ENCODE measurements at regions not wholly inside any gene's neighbourhood (a gene's known extent, or its start where the extent isn't known, plus 50 kb on each side); places are given as distances from the start of the nearest gene placed in this dataset.

DNA sequence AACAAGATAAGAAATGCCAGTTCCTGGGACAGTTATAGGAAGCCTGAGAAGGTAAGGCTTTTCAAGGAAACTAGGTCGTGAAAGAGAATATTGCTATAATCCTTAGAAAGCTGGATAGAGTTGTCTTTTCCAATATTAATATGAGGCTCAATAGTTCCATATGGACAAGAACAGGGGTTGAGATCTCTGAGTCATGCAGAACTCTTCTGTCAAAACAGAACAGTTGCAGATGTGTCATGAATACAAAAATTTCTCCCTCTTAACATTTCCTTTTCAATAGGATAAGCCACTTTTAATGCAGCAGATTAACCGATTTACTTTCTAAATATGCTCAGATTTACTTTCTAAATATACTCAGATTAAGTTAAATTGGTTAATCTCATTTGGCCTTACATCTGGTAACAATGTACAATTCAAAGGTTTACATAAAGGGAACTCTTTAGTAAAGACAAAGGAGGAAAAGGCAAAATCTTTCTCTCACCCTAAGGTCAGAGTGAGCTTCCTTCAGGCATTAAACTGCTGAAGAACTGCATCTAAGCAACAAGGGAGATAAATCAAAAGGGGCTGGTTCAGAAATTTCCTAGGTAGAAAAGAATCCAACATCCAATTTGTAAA, 104.7 kb upstream of the PCDH15 start:
- Histone ChIP-seq H3K27me3 (no peaks in the 10 kb centered on the region), H3K4me1 (ENCODE audit: low read depth) (no peaks in the 10 kb centered on the region), H3K36me3 (no peaks in the 10 kb centered on the region), H3K4me3 (no peak overlapping the region), H3K9me3 (ENCODE audit: low read depth) (no peaks in the 10 kb centered on the region), H3K27ac (no peak overlapping the region)
- TF ChIP-seq, protein P1, sequence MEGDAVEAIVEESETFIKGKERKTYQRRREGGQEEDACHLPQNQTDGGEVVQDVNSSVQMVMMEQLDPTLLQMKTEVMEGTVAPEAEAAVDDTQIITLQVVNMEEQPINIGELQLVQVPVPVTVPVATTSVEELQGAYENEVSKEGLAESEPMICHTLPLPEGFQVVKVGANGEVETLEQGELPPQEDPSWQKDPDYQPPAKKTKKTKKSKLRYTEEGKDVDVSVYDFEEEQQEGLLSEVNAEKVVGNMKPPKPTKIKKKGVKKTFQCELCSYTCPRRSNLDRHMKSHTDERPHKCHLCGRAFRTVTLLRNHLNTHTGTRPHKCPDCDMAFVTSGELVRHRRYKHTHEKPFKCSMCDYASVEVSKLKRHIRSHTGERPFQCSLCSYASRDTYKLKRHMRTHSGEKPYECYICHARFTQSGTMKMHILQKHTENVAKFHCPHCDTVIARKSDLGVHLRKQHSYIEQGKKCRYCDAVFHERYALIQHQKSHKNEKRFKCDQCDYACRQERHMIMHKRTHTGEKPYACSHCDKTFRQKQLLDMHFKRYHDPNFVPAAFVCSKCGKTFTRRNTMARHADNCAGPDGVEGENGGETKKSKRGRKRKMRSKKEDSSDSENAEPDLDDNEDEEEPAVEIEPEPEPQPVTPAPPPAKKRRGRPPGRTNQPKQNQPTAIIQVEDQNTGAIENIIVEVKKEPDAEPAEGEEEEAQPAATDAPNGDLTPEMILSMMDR (IDR thresholded peaks at IDR 0.05; ENCODE audit: low read depth, low read length), result no peak
- DNase-seq (ENCODE audit: low read depth in 1 of 2, low spot score in 1 of 2), result no peak

DNA sequence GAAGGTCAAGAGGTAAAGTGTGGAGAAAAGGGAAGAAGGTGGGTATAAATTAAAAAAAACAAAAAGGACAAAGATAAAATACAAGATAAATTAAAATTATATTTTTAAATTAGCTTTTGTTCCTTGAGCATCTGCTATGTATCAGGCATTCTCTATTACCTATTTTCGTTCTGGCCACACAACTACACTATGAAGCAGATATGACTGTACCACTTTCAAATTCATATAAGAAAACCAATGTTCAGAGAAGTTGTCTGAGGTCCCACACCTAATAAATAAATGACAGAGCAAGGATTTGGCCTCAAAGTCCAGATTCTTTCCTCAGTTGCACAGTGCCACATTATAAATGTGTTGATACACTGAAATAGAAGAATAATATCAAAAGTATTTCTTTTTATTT, 103.8 kb upstream of the PCDH15 start:
- no peaks in the 10 kb centered on the region for H3K36me3 ChIP-seq
- no peak overlapping the region for H3K27ac ChIP-seq
- H3K4me1 ChIP-seq (ENCODE audit: low read depth), result no peaks in the 10 kb centered on the region
- no peak overlapping the region for H3K4me3 ChIP-seq
- H3K27me3 ChIP-seq, result no peaks in the 10 kb centered on the region
- H3K9me3 ChIP-seq (ENCODE audit: low read depth), result no peaks in the 10 kb centered on the region
- TF ChIP-seq, protein P1 (IDR thresholded peaks at IDR 0.05; ENCODE audit: low read depth, low read length), result no peak
- no peak for DNase-seq (ENCODE audit: low read depth in 1 of 2, low spot score in 1 of 2)

DNA sequence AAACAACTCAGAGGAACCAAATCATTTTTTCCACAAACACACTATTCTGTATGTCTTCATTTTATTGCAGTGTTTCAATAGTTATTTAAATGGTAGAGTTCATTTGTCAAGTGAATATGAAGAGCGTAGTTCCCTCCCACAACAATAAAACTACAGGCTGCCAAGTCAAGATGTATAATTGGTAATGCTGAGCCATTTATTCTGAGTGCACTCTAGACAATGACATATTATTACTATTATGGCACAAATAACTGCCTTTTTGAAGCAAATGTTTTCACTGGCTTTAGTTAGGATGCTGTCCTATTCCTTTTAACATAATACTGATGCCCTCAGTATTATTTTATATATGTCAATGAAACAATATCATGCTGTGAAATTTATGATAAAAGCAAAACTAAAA, 102.7 kb upstream of the PCDH15 start:
- no peak overlapping the region for H3K27ac ChIP-seq
- H3K4me1 ChIP-seq (ENCODE audit: low read depth), result no peaks in the 10 kb centered on the region
- no peak for DNase-seq (ENCODE audit: low read depth in 1 of 2, low spot score in 1 of 2)
- TF ChIP-seq, protein P1 (IDR thresholded peaks at IDR 0.05; ENCODE audit: low read depth, low read length), result no peak
- H3K4me3 ChIP-seq, result no peak overlapping the region
- no peaks in the 10 kb centered on the region for H3K27me3 ChIP-seq
- H3K9me3 ChIP-seq (ENCODE audit: low read depth), result no peaks in the 10 kb centered on the region
- no peaks in the 10 kb centered on the region for H3K36me3 ChIP-seq

DNA sequence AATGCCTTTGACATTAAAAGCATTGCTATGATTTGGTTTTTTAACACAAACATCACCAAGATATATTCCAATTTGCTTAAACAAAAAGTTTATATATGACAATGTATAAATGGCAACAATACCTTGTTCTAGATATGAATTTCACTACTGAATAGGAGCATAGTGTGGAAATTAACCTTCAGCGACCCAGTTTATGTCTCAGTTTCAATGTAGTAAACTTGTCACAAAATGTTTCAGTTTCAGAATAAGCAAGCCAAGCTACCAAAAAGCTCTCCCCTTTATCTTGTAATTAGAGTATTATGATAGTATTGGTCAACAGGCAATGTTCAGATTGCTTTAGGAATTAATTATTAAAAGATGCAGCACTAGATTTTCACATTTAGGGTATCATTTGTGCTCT, 99.6 kb upstream of the PCDH15 start:
- no peaks in the 10 kb centered on the region for H3K27me3 ChIP-seq
- no peaks in the 10 kb centered on the region for H3K9me3 ChIP-seq (ENCODE audit: low read depth)
- H3K4me3 ChIP-seq, result no peak overlapping the region
- no peaks in the 10 kb centered on the region for H3K4me1 ChIP-seq (ENCODE audit: low read depth)
- TF ChIP-seq, protein P1 (IDR thresholded peaks at IDR 0.05; ENCODE audit: low read depth, low read length), result no peak
- no peaks in the 10 kb centered on the region for H3K36me3 ChIP-seq
- DNase-seq (ENCODE audit: low read depth in 1 of 2, low spot score in 1 of 2), result no peak
- no peak overlapping the region for H3K27ac ChIP-seq

DNA sequence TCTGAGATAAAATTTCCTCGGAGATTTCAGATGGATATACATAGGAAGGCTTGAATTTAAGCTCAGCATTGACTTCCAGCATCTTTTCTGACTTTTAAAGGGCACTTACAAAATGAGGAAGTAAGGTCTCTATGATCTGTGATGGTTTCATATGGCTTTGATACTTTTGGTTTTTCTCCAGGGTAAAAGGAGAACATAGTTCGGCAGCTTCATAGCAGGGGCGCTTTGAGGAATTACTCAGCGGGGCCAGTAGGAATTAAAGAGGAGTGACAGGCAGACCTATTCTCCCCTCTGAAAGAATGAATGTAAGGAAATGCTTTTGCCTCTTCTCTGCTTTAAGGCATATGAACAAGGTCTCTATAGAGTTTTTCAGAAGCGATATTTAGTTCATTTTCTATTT, 80.0 kb upstream of the PCDH15 start:
- Histone ChIP-seq H3K4me3 (no peak overlapping the region), H3K36me3 (no peaks in the 10 kb centered on the region), H3K9me3 (ENCODE audit: low read depth) (no peaks in the 10 kb centered on the region), H3K27me3 (no peaks in the 10 kb centered on the region), H3K4me1 (ENCODE audit: low read depth) (no peaks in the 10 kb centered on the region), H3K27ac (no peak overlapping the region)
- TF ChIP-seq, protein P1 (IDR thresholded peaks at IDR 0.05; ENCODE audit: low read depth, low read length), result no peak
- DNase-seq (ENCODE audit: low read depth in 1 of 2, low spot score in 1 of 2), result no peak

DNA sequence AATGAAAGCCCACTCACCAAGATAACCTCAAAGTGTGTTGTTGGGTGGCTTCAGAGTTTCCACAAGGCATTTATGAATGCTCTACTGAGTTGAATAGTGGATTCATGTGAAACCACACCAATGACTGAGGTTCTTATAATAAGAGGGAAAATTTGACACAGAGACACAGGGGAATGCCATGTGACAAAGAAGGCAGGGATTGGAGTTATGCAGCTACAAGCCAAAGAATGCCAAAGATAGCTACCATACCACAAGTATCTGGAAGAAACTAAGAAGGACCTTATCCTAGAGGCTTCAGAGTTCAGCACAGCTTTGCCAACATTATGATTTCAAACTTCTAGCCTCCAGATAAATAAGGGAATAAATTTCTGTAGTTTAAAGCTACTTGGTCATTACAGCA, 68.0 kb upstream of the PCDH15 start:
- DNase-seq (ENCODE audit: low read depth in 1 of 2, low spot score in 1 of 2), result no peak
- H3K27me3 ChIP-seq, result no peaks in the 10 kb centered on the region
- no peak overlapping the region for H3K4me3 ChIP-seq
- TF ChIP-seq, protein P1 (IDR thresholded peaks at IDR 0.05; ENCODE audit: low read depth, low read length), result no peak
- no peaks in the 10 kb centered on the region for H3K36me3 ChIP-seq
- no peaks in the 10 kb centered on the region for H3K4me1 ChIP-seq (ENCODE audit: low read depth)
- no peaks in the 10 kb centered on the region for H3K9me3 ChIP-seq (ENCODE audit: low read depth)
- H3K27ac ChIP-seq, result no peak overlapping the region
